GM20431 (cell line): ENCODE measurements at regions not wholly inside any gene's neighbourhood (a gene's known extent, or its start where the extent isn't known, plus 50 kb on each side); places are given as distances from the start of the nearest gene placed in this dataset.
"Not testable (repeated sequence)": the region's sequence is repeated elsewhere in the genome, so short reads cannot be mapped to it uniquely, and the experiment has no call there.

Experiments used
- in situ Hi-C: fragments of 300-500 bp; cut with MseI, MboI; formaldehyde crosslinking; loops from one replicate; pipeline ENCODE4 v1.15.0; 2020; ENCODE audit warnings: low sequenced_read_pairs; ENCODE audit not compliant: unreplicated experiment

- in situ Hi-C loops: no loop called here
These were observed 773.9 kb upstream of the MMS22L start for GRCh38 chr6:98056955-98057354.

GRCh38 chr6:98067375-98067774 is 767.0 kb upstream of the POU3F2 start:
- in situ Hi-C loops: no loop called here

GRCh38 chr6:98088537-98088936 is 745.8 kb upstream of the POU3F2 start:
- in situ Hi-C loops: not testable (repeated sequence)

- in situ Hi-C loops: no loop called here
These were observed 742.0 kb upstream of the POU3F2 start for GRCh38 chr6:98092331-98092730.

GRCh38 chr6:98094696-98095095 is 739.7 kb upstream of the POU3F2 start:
- in situ Hi-C loops: no loop called here

- in situ Hi-C loops: no loop called here
These were observed 726.6 kb upstream of the POU3F2 start for GRCh38 chr6:98107801-98108200.

- in situ Hi-C loops: no loop called here
These were observed 717.9 kb upstream of the POU3F2 start for GRCh38 chr6:98116455-98116854.

- in situ Hi-C loops: no loop called here
These were observed 717.3 kb upstream of the POU3F2 start for GRCh38 chr6:98117068-98117467.

GRCh38 chr6:98118397-98119045 is 715.9 kb upstream of the POU3F2 start:
- in situ Hi-C loops: no loop called here

- in situ Hi-C loops: no loop called here
These were observed 710.2 kb upstream of the POU3F2 start for GRCh38 chr6:98124171-98124570.

GRCh38 chr6:98131290-98131990 is 702.9 kb upstream of the POU3F2 start:
- in situ Hi-C loops: no loop called here

- in situ Hi-C loops: no loop called here
These were observed 698.0 kb upstream of the POU3F2 start for GRCh38 chr6:98136333-98136732.

- in situ Hi-C loops: no loop called here
These were observed 697.0 kb upstream of the POU3F2 start for GRCh38 chr6:98137391-98137790.

GRCh38 chr6:98142839-98143238 is 691.5 kb upstream of the POU3F2 start:
- in situ Hi-C loops: no loop called here

GRCh38 chr6:98146656-98147055 is 687.7 kb upstream of the POU3F2 start:
- in situ Hi-C loops: no loop called here

- in situ Hi-C loops: no loop called here
These were observed 677.8 kb upstream of the POU3F2 start for GRCh38 chr6:98156580-98156979.

GRCh38 chr6:98179606-98180005 is 654.8 kb upstream of the POU3F2 start:
- in situ Hi-C loops: no loop called here

GRCh38 chr6:98200084-98200483 is 634.3 kb upstream of the POU3F2 start:
- in situ Hi-C loops: no loop called here

GRCh38 chr6:98203170-98203806 is 631.1 kb upstream of the POU3F2 start:
- in situ Hi-C loops: no loop called here

- in situ Hi-C loops: no loop called here
These were observed 621.9 kb upstream of the POU3F2 start for GRCh38 chr6:98212468-98212867.

GRCh38 chr6:98215531-98215930 is 618.8 kb upstream of the POU3F2 start:
- in situ Hi-C loops: no loop called here
